GM13976 (cell line): ENCODE measurements at regions not wholly inside any gene's neighbourhood (a gene's known extent, or its start where the extent isn't known, plus 50 kb on each side); places are given as distances from the start of the nearest gene placed in this dataset.
"Not testable (repeated sequence)": the region's sequence is repeated elsewhere in the genome, so short reads cannot be mapped to it uniquely, and the experiment has no call there.

Source experiments
- DNase-seq: peaks from one replicate; pipeline ENCODE4 v3.0.0; 2012; ENCODE audit warnings: low spot score
- CTCF ChIP-seq: IDR thresholded peaks from 2 replicates; pipeline ENCODE4 v1.5.1; 2012; ENCODE audit warnings: borderline replicate concordance, mild to moderate bottlenecking; ENCODE audit not compliant: insufficient read depth; ENCODE audit errors: extremely low read depth, missing control alignments, control extremely low read depth
- in situ Hi-C: fragments of 300-500 bp; cut with MboI; formaldehyde crosslinking; loops from one replicate; pipeline ENCODE4 v1.12.0; 2022; ENCODE audit warnings: low sequenced_read_pairs, mixed read lengths, inconsistent platforms; ENCODE audit not compliant: unreplicated experiment

GRCh38 chr13:68927387-68928026 is 1180.1 kb upstream of the ATXN8OS start:
- TF ChIP-seq CTCF: peak; percentile 30
- DNase-seq: no peak
- in situ Hi-C loops: no loop called here

- TF ChIP-seq CTCF: no peak
- in situ Hi-C loops: no loop called here
- DNase-seq: no peak
These were observed 1183.6 kb upstream of the ATXN8OS start for GRCh38 chr13:68923995-68924394.

- no peak for TF ChIP-seq CTCF
- no peak for DNase-seq
- in situ Hi-C loops: no loop called here
These were observed 1198.7 kb upstream of the ATXN8OS start for GRCh38 chr13:68908879-68909278.

- TF ChIP-seq CTCF: no peak
- in situ Hi-C loops: no loop called here
- no peak for DNase-seq
These were observed 1202.4 kb upstream of the ATXN8OS start for GRCh38 chr13:68905186-68905585.

- in situ Hi-C loops: no loop called here
- TF ChIP-seq CTCF: no peak
- DNase-seq: no peak
These were observed 1210.2 kb upstream of the ATXN8OS start for GRCh38 chr13:68897331-68897928.

GRCh38 chr13:68895696-68896095 is 1211.9 kb upstream of the ATXN8OS start:
- DNase-seq: no peak
- no peak for TF ChIP-seq CTCF
- in situ Hi-C loops: no loop called here

- in situ Hi-C loops, DNase-seq: not testable (repeated sequence)
These were observed 1213.9 kb upstream of the ATXN8OS start for GRCh38 chr13:68893721-68894120.

- DNase-seq, in situ Hi-C loops: not testable (repeated sequence)
These were observed 1215.0 kb upstream of the ATXN8OS start for GRCh38 chr13:68892596-68892995.

GRCh38 chr13:68890101-68890500 is 1217.5 kb upstream of the ATXN8OS start:
- DNase-seq, in situ Hi-C loops: not testable (repeated sequence)
